Hepatocyte (in vitro differentiated cells): ENCODE measurements at regions not wholly inside any gene's neighbourhood (a gene's known extent, or its start where the extent isn't known, plus 50 kb on each side); places are given as distances from the start of the nearest gene placed in this dataset.

Experiments used
- DNase-seq: peaks from one replicate; pipeline ENCODE4 v3.0.0-alpha.2; 2016; ENCODE audit warnings: low spot score
- H2AFZ ChIP-seq: fragments of 200-600 bp; sonication (generic); 2 replicates; pipeline ENCODE4 v1.6.0; 2016; ENCODE audit warnings: antibody characterized with exemption, mild to moderate bottlenecking
- H3K27ac ChIP-seq: fragments of 200-600 bp; sonication (generic); 2 replicates; pipeline ENCODE4 v1.5.1; 2016; ENCODE audit warnings: mild to moderate bottlenecking
- H3K27me3 ChIP-seq: fragments of 200-600 bp; sonication (generic); 2 replicates; pipeline ENCODE4 v1.6.1; 2016
- H3K36me3 ChIP-seq: fragments of 200-600 bp; sonication (generic); replicated peaks from 2 replicates; pipeline ENCODE4 v1.5.1; 2016; ENCODE audit warnings: low read depth; ENCODE audit not compliant: insufficient read depth
- H3K4me1 ChIP-seq: fragments of 200-600 bp; sonication (generic); 2 replicates; pipeline ENCODE4 v1.5.1; 2016; ENCODE audit warnings: mild to moderate bottlenecking, moderate library complexity; ENCODE audit not compliant: insufficient read depth
- H3K4me2 ChIP-seq: fragments of 200-600 bp; sonication (generic); 2 replicates; pipeline ENCODE4 v1.6.0; 2016
- H3K4me3 ChIP-seq: fragments of 200-600 bp; sonication (generic); 2 replicates; pipeline ENCODE4 v1.5.1; 2016; ENCODE audit warnings: mild to moderate bottlenecking
- H3K79me2 ChIP-seq: fragments of 200-600 bp; sonication (generic); 2 replicates; pipeline ENCODE4 v1.6.0; 2017; ENCODE audit warnings: mild to moderate bottlenecking
- H3K9me2 ChIP-seq: fragments of 200-600 bp; sonication (generic); replicated peaks from 2 replicates; pipeline ENCODE4 v1.6.0; 2017; ENCODE audit warnings: mild to moderate bottlenecking; ENCODE audit not compliant: insufficient read depth
- H3K9me3 ChIP-seq: fragments of 200-600 bp; sonication (generic); 2 replicates; pipeline ENCODE4 v1.5.1; 2016; ENCODE audit warnings: low read depth, mild to moderate bottlenecking
- H4K20me1 ChIP-seq: fragments of 200-600 bp; sonication (generic); 2 replicates; pipeline ENCODE4 v1.6.0; 2016; ENCODE audit warnings: mild to moderate bottlenecking; ENCODE audit not compliant: insufficient read depth, poor library complexity, severe bottlenecking
- EZH2 ChIP-seq: fragments of 200-600 bp; sonication (generic); IDR thresholded peaks from 2 replicates; pipeline ENCODE4 v1.6.1; 2016; ENCODE audit warnings: antibody characterized with exemption, mild to moderate bottlenecking, borderline replicate concordance
- EZH2phosphoT487 ChIP-seq: fragments of 200-600 bp; sonication (generic); IDR thresholded peaks from one replicate; pipeline ENCODE4 v1.6.1; 2018; ENCODE audit warnings: antibody characterized with exemption, mild to moderate bottlenecking, low read depth, moderate library complexity; ENCODE audit not compliant: unreplicated experiment, severe bottlenecking
- WGBS: methylation state at CpG from one replicate; pipeline ENCODE4 v1.1.6; 2016; ENCODE audit warnings: low lambda C conversion rate; ENCODE audit errors: missing lambda C conversion rate; 5-methylcytosine and 5-hydroxymethylcytosine counted together
- TF ChIP-seq, protein P1 (sequence below): fragments of 200-600 bp; sonication (generic); IDR thresholded peaks from 2 replicates; pipeline ENCODE4 v1.5.1; 2016; ENCODE audit warnings: antibody characterized with exemption, mild to moderate bottlenecking; ENCODE audit not compliant: poor library complexity

DNA sequence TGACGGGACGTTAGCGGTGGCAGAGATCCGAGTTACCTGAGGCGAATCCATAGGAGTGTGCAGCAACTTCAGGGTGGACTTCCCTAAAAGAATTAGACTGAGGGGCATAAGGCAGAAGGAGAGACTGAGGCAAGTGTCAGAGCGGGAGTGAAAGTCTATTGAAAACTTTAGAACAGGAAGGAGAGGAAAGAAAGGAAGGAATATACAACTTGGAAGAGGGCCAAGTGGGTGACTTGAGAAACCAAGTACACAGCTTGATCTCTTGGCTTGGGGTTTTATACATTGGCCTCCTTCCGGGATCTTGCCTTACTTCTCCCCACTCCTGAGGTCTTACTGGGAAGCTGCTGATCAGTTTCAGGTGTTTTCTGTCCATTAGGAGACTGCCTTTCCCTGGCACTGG lies 84.9 kb downstream of the SNX18 start:
- H2AFZ ChIP-seq: no peak overlapping the region
- 88% methylated on average over 7 of the region's 7 CpGs for WGBS

DNA sequence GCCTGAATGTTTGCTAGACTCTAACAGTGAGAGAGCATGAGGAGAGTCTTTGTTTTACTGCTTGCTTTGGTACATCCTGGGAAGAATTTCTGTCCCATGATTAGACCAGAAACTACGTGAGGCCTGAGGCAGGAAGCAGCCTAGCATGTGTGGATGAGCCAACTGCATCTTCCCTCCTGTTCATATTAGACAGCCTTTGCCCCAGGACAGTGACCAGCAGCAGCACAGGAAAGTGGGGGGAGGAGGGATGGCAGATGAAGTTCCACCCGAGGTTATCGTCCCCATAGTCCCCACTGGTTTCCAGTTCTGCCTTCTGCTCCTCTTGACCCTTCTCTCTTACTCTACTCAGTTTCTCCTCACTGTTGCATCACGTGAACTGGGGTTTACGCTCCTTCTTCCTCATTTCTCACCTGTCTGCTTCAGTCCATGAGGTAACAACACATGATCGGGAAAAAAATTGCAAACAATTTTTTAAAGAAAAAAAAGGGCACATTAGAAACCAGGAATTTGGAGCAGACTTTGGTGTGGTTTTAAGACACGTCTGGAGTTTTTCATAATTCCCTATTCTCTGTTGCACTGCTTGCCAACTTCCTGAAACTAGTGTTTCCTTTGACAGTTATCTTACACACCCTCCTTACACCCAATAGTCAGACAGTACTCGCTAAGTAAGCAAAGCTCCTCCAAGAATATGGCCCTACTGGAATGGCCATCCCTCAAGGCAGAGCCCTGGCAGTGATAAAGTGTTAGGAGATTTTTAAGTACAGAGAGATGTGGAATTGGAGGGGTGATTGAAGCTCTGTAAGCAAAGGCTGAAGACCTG lies 84.1 kb downstream of the SNX18 start:
- H3K4me3 ChIP-seq: no peak overlapping the region
- H3K4me2 ChIP-seq: no peak overlapping the region
- DNase-seq: no peak
- H3K9me2 ChIP-seq: no peaks in the 10 kb centered on the region
- no peaks in the 10 kb centered on the region for H3K9me3 ChIP-seq
- no peaks in the 10 kb centered on the region for H3K27me3 ChIP-seq
- no peak overlapping the region for H2AFZ ChIP-seq
- no peaks in the 10 kb centered on the region for H4K20me1 ChIP-seq
- 81% methylated on average over 8 of the region's 8 CpGs for WGBS
- no peaks in the 10 kb centered on the region for H3K79me2 ChIP-seq
- no peaks in the 10 kb centered on the region for H3K4me1 ChIP-seq
- TF ChIP-seq, protein P1, sequence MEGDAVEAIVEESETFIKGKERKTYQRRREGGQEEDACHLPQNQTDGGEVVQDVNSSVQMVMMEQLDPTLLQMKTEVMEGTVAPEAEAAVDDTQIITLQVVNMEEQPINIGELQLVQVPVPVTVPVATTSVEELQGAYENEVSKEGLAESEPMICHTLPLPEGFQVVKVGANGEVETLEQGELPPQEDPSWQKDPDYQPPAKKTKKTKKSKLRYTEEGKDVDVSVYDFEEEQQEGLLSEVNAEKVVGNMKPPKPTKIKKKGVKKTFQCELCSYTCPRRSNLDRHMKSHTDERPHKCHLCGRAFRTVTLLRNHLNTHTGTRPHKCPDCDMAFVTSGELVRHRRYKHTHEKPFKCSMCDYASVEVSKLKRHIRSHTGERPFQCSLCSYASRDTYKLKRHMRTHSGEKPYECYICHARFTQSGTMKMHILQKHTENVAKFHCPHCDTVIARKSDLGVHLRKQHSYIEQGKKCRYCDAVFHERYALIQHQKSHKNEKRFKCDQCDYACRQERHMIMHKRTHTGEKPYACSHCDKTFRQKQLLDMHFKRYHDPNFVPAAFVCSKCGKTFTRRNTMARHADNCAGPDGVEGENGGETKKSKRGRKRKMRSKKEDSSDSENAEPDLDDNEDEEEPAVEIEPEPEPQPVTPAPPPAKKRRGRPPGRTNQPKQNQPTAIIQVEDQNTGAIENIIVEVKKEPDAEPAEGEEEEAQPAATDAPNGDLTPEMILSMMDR: no peak
- TF ChIP-seq EZH2phosphoT487 (no peak), EZH2 (no peak)
- H3K36me3 ChIP-seq: no peaks in the 10 kb centered on the region
- H3K27ac ChIP-seq: no peak overlapping the region

More for the DNA sequence above, 84.9 kb downstream of the SNX18 start:
- Histone ChIP-seq H3K4me1 (no peaks in the 10 kb centered on the region), H3K9me3 (no peaks in the 10 kb centered on the region), H3K4me2 (no peak overlapping the region), H3K27ac (no peak overlapping the region), H3K79me2 (no peaks in the 10 kb centered on the region), H3K36me3 (no peaks in the 10 kb centered on the region), H3K9me2 (no peaks in the 10 kb centered on the region), H3K4me3 (no peak overlapping the region), H3K27me3 (no peaks in the 10 kb centered on the region), H4K20me1 (no peaks in the 10 kb centered on the region)
- TF ChIP-seq EZH2 (no peak), EZH2phosphoT487 (no peak)
- TF ChIP-seq, protein P1: no peak
- no peak for DNase-seq
